ENCODE measurements at regions not wholly inside any gene's neighbourhood (a gene's known extent, or its start where the extent isn't known, plus 50 kb on each side); places are given as distances from the start of the nearest gene placed in this dataset.

GRCh38 chr2:139034064-139034463 lies 253.9 kb upstream of the NXPH2 start:
- H3K4me3 ChIP-seq (ENCODE audit: low read depth, low read length) = no peak overlapping the region
- DNase-seq (ENCODE audit: low read depth) = no peak
- TF ChIP-seq CTCF (conservative IDR thresholded peaks at IDR 0.05; ENCODE audit: low read depth, low read length) = no peak

GRCh38 chr2:139033300-139033699 lies 253.1 kb upstream of the NXPH2 start:
- no peak for TF ChIP-seq CTCF (conservative IDR thresholded peaks at IDR 0.05; ENCODE audit: low read depth, low read length)
- no peak overlapping the region for H3K4me3 ChIP-seq (ENCODE audit: low read depth, low read length)
- peak; percentile 65 for DNase-seq (ENCODE audit: low read depth)

GRCh38 chr2:139031722-139032121 lies 251.5 kb upstream of the NXPH2 start:
- DNase-seq (ENCODE audit: low read depth) = peak; percentile 28
- peak; percentile 37 for TF ChIP-seq CTCF (conservative IDR thresholded peaks at IDR 0.05; ENCODE audit: low read depth, low read length)

GRCh38 chr2:139020287-139020686 lies 240.1 kb upstream of the NXPH2 start:
- no peak overlapping the region for H3K4me3 ChIP-seq (ENCODE audit: low read depth, low read length)
- DNase-seq (ENCODE audit: low read depth) = no peak
- no peak for TF ChIP-seq CTCF (conservative IDR thresholded peaks at IDR 0.05; ENCODE audit: low read depth, low read length)

More at GRCh38 chr2:139031722-139032121, 251.5 kb upstream of the NXPH2 start:
- H3K4me3 ChIP-seq (ENCODE audit: low read depth, low read length) = no peak overlapping the region

GRCh38 chr2:139018252-139018651 lies 238.1 kb upstream of the NXPH2 start:
- no peak for TF ChIP-seq CTCF (conservative IDR thresholded peaks at IDR 0.05; ENCODE audit: low read depth, low read length)
- H3K4me3 ChIP-seq (ENCODE audit: low read depth, low read length) = no peak overlapping the region
- DNase-seq (ENCODE audit: low read depth) = no peak

GRCh38 chr2:139007130-139007529 lies 226.9 kb upstream of the NXPH2 start:
- no peak for DNase-seq (ENCODE audit: low read depth)
- no peak overlapping the region for H3K4me3 ChIP-seq (ENCODE audit: low read depth, low read length)
- no peak for TF ChIP-seq CTCF (conservative IDR thresholded peaks at IDR 0.05; ENCODE audit: low read depth, low read length)

- H3K4me3 ChIP-seq (ENCODE audit: low read depth, low read length) = no peak overlapping the region
- TF ChIP-seq CTCF (conservative IDR thresholded peaks at IDR 0.05; ENCODE audit: low read depth, low read length) = no peak
- DNase-seq (ENCODE audit: low read depth) = no peak
Observed at GRCh38 chr2:139000131-139000785, 220.1 kb upstream of the NXPH2 start.

All from choroid plexus epithelial cell (primary cell).